ENCODE measurements at regions not wholly inside any gene's neighbourhood (a gene's known extent, or its start where the extent isn't known, plus 50 kb on each side); places are given as distances from the start of the nearest gene placed in this dataset.

- Histone ChIP-seq H3K4me1 (ENCODE audit: control insufficient read depth in 1 of 2, insufficient read depth in 2 of 2, low read depth in 1 of 2, low read length in 1 of 2) (no peaks in the 10 kb centered on the region), H3K27me3 (ENCODE audit: insufficient read depth) (no peaks in the 10 kb centered on the region), H3K4me3 (ENCODE audit: low read depth in 2 of 2, low read length in 1 of 2) (no peak overlapping the region), H3K9me3 (no peaks in the 10 kb centered on the region), H4K20me1 (ENCODE audit: insufficient read depth) (no peaks in the 10 kb centered on the region), H3K9ac (no peak overlapping the region), H3K36me3 (replicated peaks in 1 of 2; ENCODE audit: control insufficient read depth in 1 of 2, insufficient read depth in 2 of 2, low read length in 1 of 2) (no peaks in the 10 kb centered on the region), H2AFZ (ENCODE audit: low read depth) (no peak overlapping the region), H3F3A (replicated peaks; ENCODE audit: insufficient read depth) (no peaks in the 10 kb centered on the region), H3K27ac (ENCODE audit: low read depth in 2 of 2, low read length in 1 of 2) (no peak overlapping the region), H3K4me2 (no peak overlapping the region), H3K9me2 (no peaks in the 10 kb centered on the region), H3K79me2 (ENCODE audit: insufficient read depth) (no peaks in the 10 kb centered on the region)
- ChIA-PET POLR2A (no interaction called here), CTCF (interaction anchor here (1.0 kb wide), 1 partner anchor 10 kb away, joined by 5 read pairs; no protein-coding TSS in a partner anchor)
- TF ChIP-seq RCOR1 (IDR thresholded peaks at IDR 0.05; ENCODE audit: low read length) (no peak), FOXJ3 (CRISPR knock-in tag; IDR thresholded peaks at IDR 0.05) (no peak)
- TF ChIP-seq, protein P1, sequence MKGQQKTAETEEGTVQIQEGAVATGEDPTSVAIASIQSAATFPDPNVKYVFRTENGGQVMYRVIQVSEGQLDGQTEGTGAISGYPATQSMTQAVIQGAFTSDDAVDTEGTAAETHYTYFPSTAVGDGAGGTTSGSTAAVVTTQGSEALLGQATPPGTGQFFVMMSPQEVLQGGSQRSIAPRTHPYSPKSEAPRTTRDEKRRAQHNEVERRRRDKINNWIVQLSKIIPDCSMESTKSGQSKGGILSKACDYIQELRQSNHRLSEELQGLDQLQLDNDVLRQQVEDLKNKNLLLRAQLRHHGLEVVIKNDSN (IDR thresholded peaks at IDR 0.05; ENCODE audit: borderline replicate concordance, low read depth) = no peak
- DNase-seq = no peak
Measured at GRCh38 chr2:66281980-66282379, 152.9 kb upstream of the MEIS1 start.

DNA sequence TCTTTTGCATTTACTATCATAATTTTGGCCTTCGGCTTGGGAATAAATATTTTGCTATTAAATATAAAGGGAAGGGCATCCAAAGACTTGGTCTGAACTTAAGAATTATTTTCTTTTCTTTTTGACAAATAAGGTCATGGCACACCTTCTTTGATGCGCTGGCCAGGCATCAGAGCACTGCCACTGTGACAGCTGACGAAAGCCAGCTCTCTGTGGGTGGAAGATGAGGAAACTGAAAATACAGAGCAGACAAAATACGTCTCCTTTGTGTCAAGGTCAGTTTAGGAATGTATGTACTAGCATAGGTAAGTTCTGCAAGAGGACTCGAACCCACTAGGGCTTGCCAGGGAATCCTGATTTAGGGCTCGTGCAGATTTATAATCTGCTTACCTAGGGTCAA lies 155.9 kb upstream of the MEIS1 start:
- H2AFZ ChIP-seq (ENCODE audit: low read depth) = no peak overlapping the region
- H3K9me2 ChIP-seq = no peaks in the 10 kb centered on the region
- no peak overlapping the region for H3K27ac ChIP-seq (ENCODE audit: low read depth in 2 of 2, low read length in 1 of 2)
- ChIA-PET POLR2A (no interaction called here), CTCF (no interaction called here)
- no peak for DNase-seq
- WGBS (ENCODE audit: low lambda C conversion rate) = 28% methylated on average over 6 of the region's 6 CpGs
- H4K20me1 ChIP-seq (ENCODE audit: insufficient read depth) = no peaks in the 10 kb centered on the region
- H3K27me3 ChIP-seq (ENCODE audit: insufficient read depth) = no peaks in the 10 kb centered on the region
- no peak overlapping the region for H3K4me2 ChIP-seq
- no peaks in the 10 kb centered on the region for H3K36me3 ChIP-seq (replicated peaks in 1 of 2; ENCODE audit: control insufficient read depth in 1 of 2, insufficient read depth in 2 of 2, low read length in 1 of 2)
- no peaks in the 10 kb centered on the region for H3K9me3 ChIP-seq
- H3K9ac ChIP-seq = no peak overlapping the region
- no peaks in the 10 kb centered on the region for H3F3A ChIP-seq (replicated peaks; ENCODE audit: insufficient read depth)
- no peak overlapping the region for H3K4me3 ChIP-seq (ENCODE audit: low read depth in 2 of 2, low read length in 1 of 2)
- TF ChIP-seq EZH2phosphoT487 (IDR thresholded peaks at IDR 0.05; ENCODE audit: borderline replicate concordance, low read depth) (no peak), MEF2A (IDR thresholded peaks at IDR 0.05; ENCODE audit: borderline replicate concordance, low read depth) (no peak), NFIC (IDR thresholded peaks at IDR 0.05; ENCODE audit: borderline replicate concordance) (no peak), ELF1 (IDR thresholded peaks at IDR 0.05) (no peak), RAD21 (IDR thresholded peaks at IDR 0.05; ENCODE audit: low read length) (no peak), EP300 (IDR thresholded peaks at IDR 0.05; ENCODE audit: borderline replicate concordance in 1 of 2, low read depth in 1 of 2, low read length in 1 of 2) (no peak), FOXJ3 (CRISPR knock-in tag; IDR thresholded peaks at IDR 0.05) (no peak), ZBTB33 (IDR thresholded peaks at IDR 0.05; ENCODE audit: borderline replicate concordance, low read depth) (no peak), FOSL2 (IDR thresholded peaks at IDR 0.05; ENCODE audit: borderline replicate concordance, low read depth) (no peak)
- TF ChIP-seq, protein P2, sequence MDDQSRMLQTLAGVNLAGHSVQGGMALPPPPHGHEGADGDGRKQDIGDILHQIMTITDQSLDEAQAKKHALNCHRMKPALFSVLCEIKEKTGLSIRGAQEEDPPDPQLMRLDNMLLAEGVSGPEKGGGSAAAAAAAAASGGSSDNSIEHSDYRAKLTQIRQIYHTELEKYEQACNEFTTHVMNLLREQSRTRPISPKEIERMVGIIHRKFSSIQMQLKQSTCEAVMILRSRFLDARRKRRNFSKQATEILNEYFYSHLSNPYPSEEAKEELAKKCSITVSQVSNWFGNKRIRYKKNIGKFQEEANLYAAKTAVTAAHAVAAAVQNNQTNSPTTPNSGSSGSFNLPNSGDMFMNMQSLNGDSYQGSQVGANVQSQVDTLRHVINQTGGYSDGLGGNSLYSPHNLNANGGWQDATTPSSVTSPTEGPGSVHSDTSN (IDR thresholded peaks at IDR 0.05) = no peak
- H3K4me1 ChIP-seq (ENCODE audit: control insufficient read depth in 1 of 2, insufficient read depth in 2 of 2, low read depth in 1 of 2, low read length in 1 of 2) = no peaks in the 10 kb centered on the region
- no peaks in the 10 kb centered on the region for H3K79me2 ChIP-seq (ENCODE audit: insufficient read depth)
